Activated T-helper 1 cell treated with anti-CD3 and anti-CD28 coated beads, Interleukin-12 subunit alpha, Interleukin-12 subunit beta, Interleukin-2, Interleukin-4 antibody, amounts not matched to agents 30 ng/mL and 10 ng/mL and 1 ng/mL, durations not matched to agents 14 hours and 24 hours and 36 hours (primary cell): ENCODE measurements at regions not wholly inside any gene's neighbourhood (a gene's known extent, or its start where the extent isn't known, plus 50 kb on each side); places are given as distances from the start of the nearest gene placed in this dataset.

Experiments
- DNase-seq: peaks from one replicate; pipeline ENCODE4 v3.0.0; 2021; ENCODE audit warnings: low spot score
- H3K27ac Mint-ChIP-seq: one replicate; pipeline ENCODE4 v1.8.0; 2021; ENCODE audit warnings: mild to moderate bottlenecking, mixed read lengths
- H3K27me3 Mint-ChIP-seq: one replicate; pipeline ENCODE4 v1.8.0; 2022; ENCODE audit warnings: mild to moderate bottlenecking, moderate library complexity, mixed read lengths; ENCODE audit not compliant: insufficient read depth
- H3K36me3 Mint-ChIP-seq: one replicate; pipeline ENCODE4 v1.8.0; 2021; ENCODE audit warnings: low read depth, mixed read lengths
- H3K4me1 Mint-ChIP-seq: one replicate; pipeline ENCODE4 v1.8.0; 2021; ENCODE audit warnings: low read depth, mixed read lengths
- H3K4me3 Mint-ChIP-seq: one replicate; pipeline ENCODE4 v1.8.0; 2021; ENCODE audit warnings: mild to moderate bottlenecking, moderate library complexity, mixed read lengths
- H3K9me3 Mint-ChIP-seq: one replicate; pipeline ENCODE4 v1.8.0; 2021; ENCODE audit warnings: mixed read lengths
- intact Hi-C: fragments of 100-400 bp; cut with micrococcal nuclease; formaldehyde crosslinking; loops from one replicate; pipeline ENCODE4 v1.15.1; 2024

DNA sequence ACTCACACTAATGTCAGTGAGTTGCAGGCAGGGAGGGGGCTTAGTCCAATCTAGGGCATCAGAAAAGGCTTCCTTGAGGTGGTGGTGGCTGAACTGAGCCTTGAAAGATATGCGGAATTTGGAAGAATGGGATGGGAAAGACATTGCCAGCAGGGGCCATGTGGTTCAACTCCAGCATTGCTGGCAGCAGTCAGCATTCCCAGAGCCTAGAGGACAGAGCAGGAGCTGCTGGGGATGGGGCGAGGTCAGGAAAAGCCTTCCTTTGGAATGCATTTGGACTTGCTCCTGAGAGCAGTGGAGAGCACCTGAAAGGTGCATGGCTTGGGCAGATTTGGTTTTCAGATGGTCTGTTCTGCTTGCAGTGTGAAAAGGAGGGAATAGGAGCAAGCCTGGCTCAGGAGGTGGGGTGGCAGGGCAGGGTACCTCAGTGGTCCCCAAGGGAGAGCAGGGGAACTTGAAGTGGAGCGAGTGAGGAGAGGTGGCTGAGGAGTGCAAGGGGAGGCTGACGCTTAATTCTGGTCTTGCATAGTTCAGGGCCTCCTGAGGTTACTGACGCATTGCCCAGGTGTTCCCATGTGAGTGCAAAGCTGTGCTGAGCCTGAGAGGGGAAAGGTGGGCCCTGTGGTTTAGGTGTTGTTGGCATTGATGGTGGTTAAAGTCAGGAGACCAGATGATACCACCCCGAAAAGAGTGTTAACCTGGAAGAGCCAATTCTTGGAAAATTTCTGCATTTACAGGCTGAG is 112.1 kb upstream of the MGAT5 start:
- H3K36me3 Mint-ChIP-seq: peaks cover under 1% of the 10 kb centered on the region
- no peaks in the 10 kb centered on the region for H3K9me3 Mint-ChIP-seq
- H3K4me1 Mint-ChIP-seq: peaks cover 23% of the 10 kb centered on the region
- H3K4me3 Mint-ChIP-seq: no peak overlapping the region
- no peak overlapping the region for H3K27ac Mint-ChIP-seq
- intact Hi-C loops: no loop called here
- no peak for DNase-seq
- H3K27me3 Mint-ChIP-seq: peaks cover 2% of the 10 kb centered on the region

GRCh38 chr2:134142341-134142738 is 111.5 kb upstream of the MGAT5 start:
- peaks cover 2% of the 10 kb centered on the region for H3K27me3 Mint-ChIP-seq
- intact Hi-C loops: no loop called here
- H3K9me3 Mint-ChIP-seq: no peaks in the 10 kb centered on the region
- no peaks in the 10 kb centered on the region for H3K36me3 Mint-ChIP-seq
- no peak overlapping the region for H3K4me3 Mint-ChIP-seq
- H3K4me1 Mint-ChIP-seq: peaks cover 18% of the 10 kb centered on the region
- no peak overlapping the region for H3K27ac Mint-ChIP-seq
- DNase-seq: no peak

- Mint-ChIP-seq H3K9me3 (no peaks in the 10 kb centered on the region), H3K27me3 (peaks cover 2% of the 10 kb centered on the region), H3K27ac (no peak overlapping the region), H3K4me3 (no peak overlapping the region), H3K36me3 (no peaks in the 10 kb centered on the region), H3K4me1 (peaks cover 12% of the 10 kb centered on the region)
- no peak for DNase-seq
- intact Hi-C loops: no loop called here
Measured at GRCh38 chr2:134142903-134143302, 111.0 kb upstream of the MGAT5 start.

DNA sequence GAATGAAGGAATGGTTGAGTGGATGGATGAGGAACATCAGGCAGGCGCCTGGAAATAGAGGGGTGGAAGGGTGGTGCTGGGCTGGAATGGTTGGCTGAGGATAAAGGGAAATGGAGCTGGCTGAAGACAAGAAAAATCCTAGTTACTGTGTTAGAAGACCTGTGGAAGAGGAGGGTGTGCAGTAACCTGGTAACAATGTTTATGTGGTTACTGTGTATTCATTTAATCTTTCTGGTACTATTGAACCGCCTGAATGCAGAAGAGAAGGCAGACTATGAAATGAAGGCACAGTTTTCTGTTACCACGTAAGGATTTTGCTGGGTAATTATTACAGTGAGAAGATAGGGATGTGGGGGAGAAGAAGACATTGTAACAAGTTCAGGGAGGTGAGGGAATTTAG is 110.3 kb upstream of the MGAT5 start:
- no peak overlapping the region for H3K27ac Mint-ChIP-seq
- no peak overlapping the region for H3K4me3 Mint-ChIP-seq
- intact Hi-C loops: no loop called here
- no peaks in the 10 kb centered on the region for H3K27me3 Mint-ChIP-seq
- peaks cover 5% of the 10 kb centered on the region for H3K4me1 Mint-ChIP-seq
- no peaks in the 10 kb centered on the region for H3K9me3 Mint-ChIP-seq
- no peaks in the 10 kb centered on the region for H3K36me3 Mint-ChIP-seq
- DNase-seq: no peak

DNA sequence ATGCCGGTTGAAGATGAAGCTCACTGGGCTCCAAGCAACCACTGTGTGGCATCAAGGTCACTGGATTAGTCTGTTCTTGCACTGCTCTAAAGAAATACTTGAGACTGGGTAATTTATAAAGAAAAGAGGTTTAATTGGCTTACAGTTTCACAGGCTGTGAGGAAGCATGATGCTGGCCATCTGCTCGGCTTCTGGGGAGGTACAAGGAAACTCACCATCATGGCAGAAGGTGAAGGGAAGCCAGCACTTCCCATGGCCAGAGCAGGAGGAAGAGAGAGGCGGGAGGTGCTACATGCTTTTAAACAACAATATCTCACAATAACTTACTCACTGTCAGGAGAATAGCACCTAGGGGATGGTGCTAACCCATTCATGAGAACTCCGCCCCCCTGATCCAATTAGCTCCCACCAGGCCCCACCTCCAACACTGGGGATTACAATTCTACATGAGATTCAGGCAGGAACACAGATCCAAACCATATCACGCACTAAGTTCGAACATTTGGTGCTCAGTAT is 109.7 kb upstream of the MGAT5 start:
- no peaks in the 10 kb centered on the region for H3K36me3 Mint-ChIP-seq
- H3K4me3 Mint-ChIP-seq: no peak overlapping the region
- intact Hi-C loops: no loop called here
- H3K9me3 Mint-ChIP-seq: no peaks in the 10 kb centered on the region
- no peaks in the 10 kb centered on the region for H3K4me1 Mint-ChIP-seq
- DNase-seq: no peak
- no peak overlapping the region for H3K27ac Mint-ChIP-seq
- no peaks in the 10 kb centered on the region for H3K27me3 Mint-ChIP-seq

DNA sequence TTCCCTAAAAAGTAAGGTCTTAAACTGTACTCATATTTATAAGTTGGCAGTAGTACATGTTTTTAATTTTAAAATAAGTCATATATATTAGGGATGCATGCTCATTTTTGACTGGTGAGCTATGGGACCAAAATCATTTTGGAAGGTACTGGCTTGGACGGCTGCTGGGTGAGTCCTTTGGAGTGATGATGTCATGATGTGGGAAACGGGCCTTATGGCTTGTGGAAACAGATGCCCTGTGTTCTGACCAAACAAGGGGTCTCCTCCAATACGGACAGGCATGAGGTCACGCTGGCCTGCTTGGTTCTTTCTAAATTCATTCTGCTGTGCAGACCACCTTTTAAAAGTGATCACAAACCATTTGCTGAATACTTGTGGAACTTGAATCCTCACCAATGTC is 109.2 kb upstream of the MGAT5 start:
- Mint-ChIP-seq H3K9me3 (no peaks in the 10 kb centered on the region), H3K4me1 (no peaks in the 10 kb centered on the region)
- intact Hi-C loops: no loop called here

GRCh38 chr2:134145519-134145918 is 108.4 kb upstream of the MGAT5 start:
- no peaks in the 10 kb centered on the region for H3K4me1 Mint-ChIP-seq
- DNase-seq: no peak
- no peaks in the 10 kb centered on the region for H3K36me3 Mint-ChIP-seq
- H3K9me3 Mint-ChIP-seq: no peaks in the 10 kb centered on the region
- H3K27ac Mint-ChIP-seq: no peak overlapping the region
- H3K4me3 Mint-ChIP-seq: no peak overlapping the region
- H3K27me3 Mint-ChIP-seq: no peaks in the 10 kb centered on the region
- intact Hi-C loops: no loop called here

More for the DNA sequence above, 109.2 kb upstream of the MGAT5 start:
- no peaks in the 10 kb centered on the region for H3K27me3 Mint-ChIP-seq
- DNase-seq: no peak
- H3K27ac Mint-ChIP-seq: no peak overlapping the region
- H3K4me3 Mint-ChIP-seq: no peak overlapping the region
- H3K36me3 Mint-ChIP-seq: no peaks in the 10 kb centered on the region

DNA sequence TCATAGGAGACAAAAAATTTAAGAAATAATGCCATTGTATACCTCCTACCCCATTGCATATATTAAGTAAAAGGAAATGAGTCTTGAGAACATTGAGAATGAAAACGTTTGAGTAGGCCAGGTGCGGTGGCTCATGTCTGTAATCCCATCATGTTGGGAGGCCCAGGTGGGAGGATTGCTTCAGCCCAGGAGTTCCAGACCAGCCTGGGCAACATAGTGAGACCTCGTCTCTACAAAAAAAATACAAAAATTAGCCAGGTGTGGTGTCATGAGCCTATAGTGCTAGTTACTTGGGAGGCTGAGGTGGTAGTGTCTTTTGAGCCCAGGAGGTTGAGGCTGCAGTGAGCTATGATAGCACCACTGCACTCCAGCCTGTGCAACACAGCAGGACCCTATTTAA is 107.7 kb upstream of the MGAT5 start:
- H3K27me3 Mint-ChIP-seq: no peaks in the 10 kb centered on the region
- H3K9me3 Mint-ChIP-seq: no peaks in the 10 kb centered on the region
- no peak overlapping the region for H3K27ac Mint-ChIP-seq
- no peak for DNase-seq
- H3K4me3 Mint-ChIP-seq: no peak overlapping the region
- no peaks in the 10 kb centered on the region for H3K4me1 Mint-ChIP-seq
- no peaks in the 10 kb centered on the region for H3K36me3 Mint-ChIP-seq
- intact Hi-C loops: no loop called here

GRCh38 chr2:134146620-134147019 is 107.3 kb upstream of the MGAT5 start:
- Mint-ChIP-seq H3K4me3 (no peak overlapping the region), H3K27me3 (no peaks in the 10 kb centered on the region), H3K36me3 (no peaks in the 10 kb centered on the region), H3K27ac (no peak overlapping the region), H3K9me3 (no peaks in the 10 kb centered on the region), H3K4me1 (no peaks in the 10 kb centered on the region)
- DNase-seq: no peak
- intact Hi-C loops: no loop called here

DNA sequence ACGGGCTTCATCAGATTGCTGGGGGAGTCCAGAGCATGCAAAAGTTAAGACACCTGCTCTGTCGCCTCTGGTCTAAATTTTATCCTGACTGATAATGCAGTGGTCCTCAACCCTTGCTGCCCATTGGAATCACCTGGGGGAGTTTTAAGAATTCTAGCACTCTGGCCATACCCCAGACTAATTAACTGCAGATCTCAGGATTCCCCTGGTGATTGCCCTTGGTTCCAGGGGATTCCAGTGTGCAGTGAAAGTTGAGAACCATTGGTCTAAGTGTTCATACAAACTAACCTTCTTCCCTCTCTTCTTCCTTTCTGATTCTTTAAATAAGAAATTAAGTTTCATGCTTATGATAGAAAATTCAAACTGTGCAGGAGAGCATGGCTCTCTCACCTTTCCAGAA is 105.7 kb upstream of the MGAT5 start:
- no peak overlapping the region for H3K27ac Mint-ChIP-seq

GRCh38 chr2:134148843-134149472 is 104.9 kb upstream of the MGAT5 start:
- H3K27ac Mint-ChIP-seq: no peak overlapping the region
- no peaks in the 10 kb centered on the region for H3K4me1 Mint-ChIP-seq
- intact Hi-C loops: loop anchor here (2.0 kb wide), 1 partner anchor 16 kb away; no protein-coding TSS in a partner anchor
- DNase-seq: no peak
- H3K4me3 Mint-ChIP-seq: no peak overlapping the region
- no peaks in the 10 kb centered on the region for H3K9me3 Mint-ChIP-seq
- H3K36me3 Mint-ChIP-seq: peaks cover 3% of the 10 kb centered on the region
- H3K27me3 Mint-ChIP-seq: no peaks in the 10 kb centered on the region

More for the DNA sequence above, 105.7 kb upstream of the MGAT5 start:
- intact Hi-C loops: loop anchor here (2.0 kb wide), 1 partner anchor 15 kb away; no protein-coding TSS in a partner anchor
- no peak overlapping the region for H3K4me3 Mint-ChIP-seq
- H3K9me3 Mint-ChIP-seq: no peaks in the 10 kb centered on the region
- H3K36me3 Mint-ChIP-seq: peaks cover 3% of the 10 kb centered on the region
- DNase-seq: no peak
- H3K27me3 Mint-ChIP-seq: no peaks in the 10 kb centered on the region
- H3K4me1 Mint-ChIP-seq: no peaks in the 10 kb centered on the region

GRCh38 chr2:134149904-134150303 is 104.0 kb upstream of the MGAT5 start:
- intact Hi-C loops: loop anchor here (2.0 kb wide), 1 partner anchor 17 kb away; no protein-coding TSS in a partner anchor
- Mint-ChIP-seq H3K27ac (no peak overlapping the region), H3K4me1 (no peaks in the 10 kb centered on the region), H3K4me3 (no peak overlapping the region), H3K36me3 (peaks cover 3% of the 10 kb centered on the region), H3K9me3 (no peaks in the 10 kb centered on the region), H3K27me3 (no peaks in the 10 kb centered on the region)
- no peak for DNase-seq

DNA sequence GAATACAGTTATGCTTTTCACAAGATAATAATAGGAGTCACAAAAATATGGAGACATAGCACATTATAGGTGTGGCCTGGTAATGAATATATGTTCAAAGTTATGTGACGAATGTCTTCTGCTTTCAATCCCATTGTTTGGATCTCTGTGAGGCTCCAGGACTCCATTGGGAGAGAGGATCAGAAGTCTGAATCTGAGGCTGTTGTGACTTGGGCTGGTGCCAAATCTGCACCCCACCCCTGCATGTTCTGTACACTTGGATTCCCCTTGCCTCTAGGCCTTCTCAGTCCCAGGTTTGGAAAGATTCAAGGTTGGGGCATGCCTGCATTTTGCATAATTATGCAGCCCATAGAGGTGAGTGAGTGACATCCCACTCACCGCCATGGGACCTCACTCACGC is 103.1 kb upstream of the MGAT5 start:
- no peak overlapping the region for H3K27ac Mint-ChIP-seq
- no peaks in the 10 kb centered on the region for H3K9me3 Mint-ChIP-seq

More for the DNA sequence above, 103.1 kb upstream of the MGAT5 start:
- Mint-ChIP-seq H3K27me3 (no peaks in the 10 kb centered on the region), H3K36me3 (peaks cover 3% of the 10 kb centered on the region), H3K4me1 (no peaks in the 10 kb centered on the region), H3K4me3 (no peak overlapping the region)
- intact Hi-C loops: no loop called here
- no peak for DNase-seq
